HFFc6 (cell line): ENCODE measurements at regions not wholly inside any gene's neighbourhood (a gene's known extent, or its start where the extent isn't known, plus 50 kb on each side); places are given as distances from the start of the nearest gene placed in this dataset.
"Not testable (repeated sequence)": the region's sequence is repeated elsewhere in the genome, so short reads cannot be mapped to it uniquely, and the experiment has no call there.

ENCODE experiments used
- DNase-seq: peaks from one replicate; pipeline ENCODE4 v3.0.0-alpha.2; 2018
- H3K27ac Mint-ChIP-seq: 2 replicates; pipeline ENCODE4 v1.8.0; 2020; ENCODE audit warnings: mild to moderate bottlenecking, mixed read lengths
- H3K27me3 Mint-ChIP-seq: 2 replicates; pipeline ENCODE4 v1.8.0; 2021; ENCODE audit warnings: mild to moderate bottlenecking, moderate library complexity, mixed read lengths; ENCODE audit not compliant: insufficient read depth
- H3K36me3 Mint-ChIP-seq: 2 replicates; pipeline ENCODE4 v1.8.0; 2021; ENCODE audit warnings: low read depth, mixed read lengths
- H3K4me1 Mint-ChIP-seq: 2 replicates; pipeline ENCODE4 v1.8.0; 2020; ENCODE audit warnings: low read depth, mixed read lengths
- H3K4me3 Mint-ChIP-seq: 2 replicates; pipeline ENCODE4 v1.8.0; 2020; ENCODE audit warnings: mild to moderate bottlenecking, moderate library complexity, mixed read lengths
- H3K9me3 Mint-ChIP-seq: 2 replicates; pipeline ENCODE4 v1.8.0; 2020; ENCODE audit warnings: mild to moderate bottlenecking, mixed read lengths
- TF ChIP-seq, protein P1 (sequence below): fragments of 200-600 bp; sonication (generic); IDR thresholded peaks from 2 replicates; pipeline ENCODE4 v1.5.0; 2021; ENCODE audit warnings: antibody characterized with exemption, mild to moderate bottlenecking

DNA sequence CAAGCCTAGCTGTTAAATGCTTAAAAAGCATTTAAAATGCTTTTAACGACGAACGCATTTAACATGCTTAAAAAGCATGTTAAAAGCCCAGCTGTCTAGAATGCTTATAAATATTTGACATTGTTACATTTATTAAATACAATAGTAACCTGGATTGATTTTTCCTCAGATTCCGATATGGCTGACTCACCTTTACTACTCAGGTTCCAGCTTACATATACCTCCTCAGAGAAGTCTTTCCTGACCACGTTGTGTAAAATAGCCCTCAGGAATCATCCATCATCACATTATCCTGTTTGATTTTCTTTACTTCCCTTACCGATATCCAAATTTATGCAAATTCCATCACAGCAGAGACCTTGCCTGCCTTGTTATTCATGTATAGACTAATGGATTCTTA lies 51.4 kb downstream of the SLC41A2 start:
- H3K4me3 Mint-ChIP-seq = no peak overlapping the region
- H3K36me3 Mint-ChIP-seq = no peaks in the 10 kb centered on the region
- TF ChIP-seq, protein P1, sequence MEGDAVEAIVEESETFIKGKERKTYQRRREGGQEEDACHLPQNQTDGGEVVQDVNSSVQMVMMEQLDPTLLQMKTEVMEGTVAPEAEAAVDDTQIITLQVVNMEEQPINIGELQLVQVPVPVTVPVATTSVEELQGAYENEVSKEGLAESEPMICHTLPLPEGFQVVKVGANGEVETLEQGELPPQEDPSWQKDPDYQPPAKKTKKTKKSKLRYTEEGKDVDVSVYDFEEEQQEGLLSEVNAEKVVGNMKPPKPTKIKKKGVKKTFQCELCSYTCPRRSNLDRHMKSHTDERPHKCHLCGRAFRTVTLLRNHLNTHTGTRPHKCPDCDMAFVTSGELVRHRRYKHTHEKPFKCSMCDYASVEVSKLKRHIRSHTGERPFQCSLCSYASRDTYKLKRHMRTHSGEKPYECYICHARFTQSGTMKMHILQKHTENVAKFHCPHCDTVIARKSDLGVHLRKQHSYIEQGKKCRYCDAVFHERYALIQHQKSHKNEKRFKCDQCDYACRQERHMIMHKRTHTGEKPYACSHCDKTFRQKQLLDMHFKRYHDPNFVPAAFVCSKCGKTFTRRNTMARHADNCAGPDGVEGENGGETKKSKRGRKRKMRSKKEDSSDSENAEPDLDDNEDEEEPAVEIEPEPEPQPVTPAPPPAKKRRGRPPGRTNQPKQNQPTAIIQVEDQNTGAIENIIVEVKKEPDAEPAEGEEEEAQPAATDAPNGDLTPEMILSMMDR = no peak
- DNase-seq = no peak
- H3K27me3 Mint-ChIP-seq = no peaks in the 10 kb centered on the region; the same call in 1 of the 2 replicates
- H3K9me3 Mint-ChIP-seq = no peaks in the 10 kb centered on the region
- H3K4me1 Mint-ChIP-seq = peaks cover 9% of the 10 kb centered on the region
- H3K27ac Mint-ChIP-seq = no peak overlapping the region

DNA sequence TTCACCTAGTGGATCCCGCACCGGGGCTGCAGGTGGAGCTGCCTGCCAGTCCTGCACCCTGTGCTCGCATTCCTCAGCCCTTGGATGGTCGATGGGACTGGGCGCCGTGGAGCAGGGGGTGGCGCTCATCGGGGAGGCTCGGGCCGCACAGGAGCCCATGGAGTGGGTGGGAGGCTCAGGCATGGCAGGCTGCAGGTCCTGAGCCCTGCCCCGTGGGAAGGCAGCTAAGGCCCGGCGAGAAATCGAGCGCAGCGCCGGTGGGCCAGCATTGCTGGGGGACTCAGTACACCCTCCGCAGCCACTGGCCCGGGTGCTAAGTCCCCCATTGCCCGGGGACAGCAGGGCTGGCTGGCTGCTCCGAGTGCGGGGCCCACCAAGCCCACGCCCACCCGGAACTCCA lies 52.6 kb downstream of the SLC41A2 start:
- H3K4me1 Mint-ChIP-seq, H3K27ac Mint-ChIP-seq: not testable (repeated sequence)

DNA sequence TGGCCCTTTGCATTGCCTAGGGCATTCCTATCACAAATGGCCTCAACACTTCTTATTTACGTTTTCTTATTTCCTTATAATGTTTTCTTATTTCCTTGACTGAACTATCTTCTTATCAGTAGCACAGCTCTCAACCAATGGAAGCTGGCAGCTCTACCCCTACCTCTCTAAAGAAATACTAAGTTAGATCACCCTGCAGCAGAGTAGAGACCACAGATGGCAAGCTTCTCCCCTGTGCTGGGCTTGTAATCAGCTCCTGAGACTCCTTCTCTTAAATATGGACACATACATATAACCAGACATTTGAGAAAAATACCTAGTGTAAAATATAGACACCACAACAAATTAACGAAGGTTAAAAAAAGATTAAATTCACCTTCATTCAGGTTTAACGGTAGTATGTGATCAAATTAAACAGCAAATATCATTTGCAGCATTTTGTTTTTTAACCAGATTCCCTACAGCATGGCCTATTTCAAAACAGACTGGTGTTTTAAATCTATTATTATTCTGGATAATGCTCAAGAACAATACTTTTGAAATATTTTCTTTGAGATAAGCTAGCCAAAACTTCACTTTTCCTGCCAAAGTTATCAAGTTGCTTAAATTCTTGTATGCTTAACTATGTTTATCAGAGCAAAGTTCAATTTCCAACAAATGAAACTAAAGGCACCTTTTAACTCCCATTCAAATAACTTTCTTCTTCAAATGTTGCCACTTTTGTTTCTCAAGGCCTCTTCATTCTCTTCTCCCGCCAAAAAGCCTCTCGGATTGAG lies 54.3 kb downstream of the SLC41A2 start:
- no peak for DNase-seq
- Mint-ChIP-seq H3K4me1 (no peaks in the 10 kb centered on the region), H3K4me3 (no peak overlapping the region), H3K9me3 (no peaks in the 10 kb centered on the region), H3K27me3 (no peaks in the 10 kb centered on the region; the same call in 1 of the 2 replicates), H3K27ac (no peak overlapping the region), H3K36me3 (no peaks in the 10 kb centered on the region)
- TF ChIP-seq, protein P1 = no peak

More for the DNA sequence above, 52.6 kb downstream of the SLC41A2 start:
- H3K36me3 Mint-ChIP-seq, H3K4me3 Mint-ChIP-seq, H3K27me3 Mint-ChIP-seq, DNase-seq, H3K9me3 Mint-ChIP-seq: not testable (repeated sequence)

DNA sequence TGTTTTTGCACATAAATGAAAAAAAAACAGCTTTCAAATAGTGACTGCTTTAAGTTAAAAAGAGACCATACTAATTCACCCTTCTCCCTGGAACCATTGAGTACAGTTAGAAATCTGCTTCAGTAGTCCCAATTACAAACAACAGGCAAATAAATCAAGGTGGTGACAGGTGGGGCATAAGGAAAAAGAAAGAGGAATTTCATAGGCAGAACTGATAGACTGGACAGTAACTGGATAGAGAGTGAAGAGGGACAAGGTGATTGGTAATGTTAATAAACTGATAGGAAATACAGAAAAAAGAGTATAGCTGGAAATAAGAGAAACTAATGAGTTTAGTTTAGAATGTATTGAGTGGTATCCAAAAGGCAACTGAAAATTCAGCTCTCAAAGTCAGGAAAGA lies 56.0 kb downstream of the SLC41A2 start:
- H3K4me3 Mint-ChIP-seq = no peak overlapping the region
- H3K36me3 Mint-ChIP-seq = no peaks in the 10 kb centered on the region
- H3K9me3 Mint-ChIP-seq = no peaks in the 10 kb centered on the region
- TF ChIP-seq, protein P1 = no peak
- H3K27ac Mint-ChIP-seq = no peak overlapping the region
- no peaks in the 10 kb centered on the region for H3K4me1 Mint-ChIP-seq
- no peaks in the 10 kb centered on the region; the same call in 1 of the 2 replicates for H3K27me3 Mint-ChIP-seq
- DNase-seq = no peak

DNA sequence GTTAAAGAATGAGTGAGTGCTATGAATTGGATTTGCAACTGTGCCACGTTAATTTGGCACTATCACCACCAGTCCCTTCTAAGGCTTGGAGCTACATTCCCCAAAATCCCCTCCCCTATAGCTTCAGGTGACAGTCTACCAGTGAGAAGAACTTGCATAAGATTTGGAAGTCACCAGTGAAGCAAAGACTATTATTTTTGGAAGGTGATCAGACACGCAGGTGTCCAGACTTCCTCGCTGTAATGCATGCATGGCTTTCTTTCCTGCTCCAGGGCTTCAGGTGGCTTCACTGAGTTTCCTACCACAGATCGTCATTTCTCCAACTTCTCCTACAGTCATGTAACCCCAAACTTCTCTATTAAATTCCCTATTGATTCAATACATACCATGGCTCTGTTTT lies 61.4 kb downstream of the SLC41A2 start:
- no peaks in the 10 kb centered on the region for H3K9me3 Mint-ChIP-seq
- TF ChIP-seq, protein P1 = no peak
- no peaks in the 10 kb centered on the region for H3K4me1 Mint-ChIP-seq
- no peak overlapping the region for H3K27ac Mint-ChIP-seq
- H3K36me3 Mint-ChIP-seq = no peaks in the 10 kb centered on the region
- DNase-seq = no peak
- H3K4me3 Mint-ChIP-seq = no peak overlapping the region
- H3K27me3 Mint-ChIP-seq = peaks cover 2% of the 10 kb centered on the region; the same call in 1 of the 2 replicates

DNA sequence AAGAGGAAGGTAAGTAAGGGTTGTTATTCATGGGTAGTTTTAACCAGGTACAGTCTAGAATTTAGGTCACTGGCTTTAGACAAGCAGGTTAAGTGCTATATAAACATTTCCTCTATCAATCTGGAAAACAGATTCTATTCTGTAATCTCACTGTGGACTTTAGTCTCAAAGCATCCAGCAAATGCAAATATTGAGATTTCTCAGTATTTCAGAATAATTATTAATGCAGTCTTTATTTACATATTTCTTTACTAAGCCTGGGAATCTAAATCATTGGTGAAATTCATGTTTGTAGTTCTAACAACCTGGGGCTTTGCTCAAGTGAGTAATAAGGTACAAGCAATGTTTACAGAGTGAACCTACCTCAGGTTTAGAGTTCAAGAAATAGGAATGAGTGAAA lies 61.9 kb downstream of the SLC41A2 start:
- H3K9me3 Mint-ChIP-seq = no peaks in the 10 kb centered on the region
- H3K36me3 Mint-ChIP-seq = no peaks in the 10 kb centered on the region
- TF ChIP-seq, protein P1 = no peak
- H3K27me3 Mint-ChIP-seq = peaks cover 2% of the 10 kb centered on the region; the same call in 1 of the 2 replicates
- H3K27ac Mint-ChIP-seq = no peak overlapping the region
- no peak overlapping the region for H3K4me3 Mint-ChIP-seq
- DNase-seq = no peak
- H3K4me1 Mint-ChIP-seq = no peaks in the 10 kb centered on the region
